Hepatocyte (in vitro differentiated cells): ENCODE measurements at regions not wholly inside any gene's neighbourhood (a gene's known extent, or its start where the extent isn't known, plus 50 kb on each side); places are given as distances from the start of the nearest gene placed in this dataset. TPM values are rescaled to one million over a fixed set of nuclear protein-coding genes. Genes with fewer than 3 reads are reported as not detected.
A peak's percentile ranks its signal among the peaks of the same experiment; 100 is the strongest.
"Not testable (repeated sequence)": the region's sequence is repeated elsewhere in the genome, so short reads cannot be mapped to it uniquely, and the experiment has no call there.

Source experiments
- DNase-seq: peaks from one replicate; pipeline ENCODE4 v3.0.0-alpha.2; 2016; ENCODE audit warnings: low spot score
- H2AFZ ChIP-seq: fragments of 200-600 bp; sonication (generic); 2 replicates; pipeline ENCODE4 v1.6.0; 2016; ENCODE audit warnings: antibody characterized with exemption, mild to moderate bottlenecking
- H3K27ac ChIP-seq: fragments of 200-600 bp; sonication (generic); 2 replicates; pipeline ENCODE4 v1.5.1; 2016; ENCODE audit warnings: mild to moderate bottlenecking
- H3K27me3 ChIP-seq: fragments of 200-600 bp; sonication (generic); 2 replicates; pipeline ENCODE4 v1.6.1; 2016
- H3K36me3 ChIP-seq: fragments of 200-600 bp; sonication (generic); replicated peaks from 2 replicates; pipeline ENCODE4 v1.5.1; 2016; ENCODE audit warnings: low read depth; ENCODE audit not compliant: insufficient read depth
- H3K4me1 ChIP-seq: fragments of 200-600 bp; sonication (generic); 2 replicates; pipeline ENCODE4 v1.5.1; 2016; ENCODE audit warnings: mild to moderate bottlenecking, moderate library complexity; ENCODE audit not compliant: insufficient read depth
- H3K4me2 ChIP-seq: fragments of 200-600 bp; sonication (generic); 2 replicates; pipeline ENCODE4 v1.6.0; 2016
- H3K4me3 ChIP-seq: fragments of 200-600 bp; sonication (generic); 2 replicates; pipeline ENCODE4 v1.5.1; 2016; ENCODE audit warnings: mild to moderate bottlenecking
- H3K79me2 ChIP-seq: fragments of 200-600 bp; sonication (generic); 2 replicates; pipeline ENCODE4 v1.6.0; 2017; ENCODE audit warnings: mild to moderate bottlenecking
- H3K9me2 ChIP-seq: fragments of 200-600 bp; sonication (generic); replicated peaks from 2 replicates; pipeline ENCODE4 v1.6.0; 2017; ENCODE audit warnings: mild to moderate bottlenecking; ENCODE audit not compliant: insufficient read depth
- H3K9me3 ChIP-seq: fragments of 200-600 bp; sonication (generic); 2 replicates; pipeline ENCODE4 v1.5.1; 2016; ENCODE audit warnings: low read depth, mild to moderate bottlenecking
- H4K20me1 ChIP-seq: fragments of 200-600 bp; sonication (generic); 2 replicates; pipeline ENCODE4 v1.6.0; 2016; ENCODE audit warnings: mild to moderate bottlenecking; ENCODE audit not compliant: insufficient read depth, poor library complexity, severe bottlenecking
- EZH2 ChIP-seq: fragments of 200-600 bp; sonication (generic); IDR thresholded peaks from 2 replicates; pipeline ENCODE4 v1.6.1; 2016; ENCODE audit warnings: antibody characterized with exemption, mild to moderate bottlenecking, borderline replicate concordance
- EZH2phosphoT487 ChIP-seq: fragments of 200-600 bp; sonication (generic); IDR thresholded peaks from one replicate; pipeline ENCODE4 v1.6.1; 2018; ENCODE audit warnings: antibody characterized with exemption, mild to moderate bottlenecking, low read depth, moderate library complexity; ENCODE audit not compliant: unreplicated experiment, severe bottlenecking
- WGBS: methylation state at CpG from one replicate; pipeline ENCODE4 v1.1.6; 2016; ENCODE audit warnings: low lambda C conversion rate; ENCODE audit errors: missing lambda C conversion rate; 5-methylcytosine and 5-hydroxymethylcytosine counted together
- microRNA counts: library from miRNA; unstranded; fragments of <30 nt; microRNA quantifications from one replicate; lab custom pipeline; 2017
- microRNA-seq: library from miRNA; unstranded; fragments of <30 nt; microRNA quantifications from one replicate; pipeline ENCODE4, GENCODE V29; 2017
- small RNA-seq: library from RNA; depleted of rRNA; stranded (forward); fragments of <200 nt; gene quantifications from one replicate; pipeline ENCODE3, GENCODE V24; 2014
- TF ChIP-seq, protein P1 (sequence below): fragments of 200-600 bp; sonication (generic); IDR thresholded peaks from 2 replicates; pipeline ENCODE4 v1.5.1; 2016; ENCODE audit warnings: antibody characterized with exemption, mild to moderate bottlenecking; ENCODE audit not compliant: poor library complexity

DNA sequence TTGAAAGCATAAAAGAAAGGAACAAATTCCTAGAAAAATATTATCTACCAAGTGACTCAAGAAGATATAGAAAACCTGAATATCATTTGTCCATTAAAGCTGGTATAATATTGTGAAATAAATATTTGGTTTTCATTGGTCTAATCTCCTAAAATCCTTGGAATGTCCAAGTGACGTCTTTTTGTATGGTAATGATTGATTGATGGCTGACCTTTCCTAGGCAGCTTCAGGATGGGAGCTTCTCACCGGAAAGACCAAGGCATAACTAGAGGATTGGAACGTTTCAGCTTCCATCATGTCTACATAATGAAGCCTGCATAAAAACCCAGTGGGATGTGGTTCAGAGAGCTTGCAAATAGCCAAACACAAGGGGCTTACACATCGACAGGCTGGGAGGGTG, 57.6 kb upstream of the MAN1A1 start:
- Histone ChIP-seq H3K27ac (no peak overlapping the region), H4K20me1 (no peaks in the 10 kb centered on the region), H3K4me1 (no peaks in the 10 kb centered on the region), H3K36me3 (no peaks in the 10 kb centered on the region), H3K9me2 (no peaks in the 10 kb centered on the region), H3K27me3 (no peaks in the 10 kb centered on the region), H3K79me2 (no peaks in the 10 kb centered on the region), H3K9me3 (no peaks in the 10 kb centered on the region), H2AFZ (no peak overlapping the region), H3K4me3 (no peak overlapping the region), H3K4me2 (no peak overlapping the region)
- TF ChIP-seq EZH2: no peak
- TF ChIP-seq, protein P1, sequence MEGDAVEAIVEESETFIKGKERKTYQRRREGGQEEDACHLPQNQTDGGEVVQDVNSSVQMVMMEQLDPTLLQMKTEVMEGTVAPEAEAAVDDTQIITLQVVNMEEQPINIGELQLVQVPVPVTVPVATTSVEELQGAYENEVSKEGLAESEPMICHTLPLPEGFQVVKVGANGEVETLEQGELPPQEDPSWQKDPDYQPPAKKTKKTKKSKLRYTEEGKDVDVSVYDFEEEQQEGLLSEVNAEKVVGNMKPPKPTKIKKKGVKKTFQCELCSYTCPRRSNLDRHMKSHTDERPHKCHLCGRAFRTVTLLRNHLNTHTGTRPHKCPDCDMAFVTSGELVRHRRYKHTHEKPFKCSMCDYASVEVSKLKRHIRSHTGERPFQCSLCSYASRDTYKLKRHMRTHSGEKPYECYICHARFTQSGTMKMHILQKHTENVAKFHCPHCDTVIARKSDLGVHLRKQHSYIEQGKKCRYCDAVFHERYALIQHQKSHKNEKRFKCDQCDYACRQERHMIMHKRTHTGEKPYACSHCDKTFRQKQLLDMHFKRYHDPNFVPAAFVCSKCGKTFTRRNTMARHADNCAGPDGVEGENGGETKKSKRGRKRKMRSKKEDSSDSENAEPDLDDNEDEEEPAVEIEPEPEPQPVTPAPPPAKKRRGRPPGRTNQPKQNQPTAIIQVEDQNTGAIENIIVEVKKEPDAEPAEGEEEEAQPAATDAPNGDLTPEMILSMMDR: no peak
- no peak for TF ChIP-seq EZH2phosphoT487
- no peak for DNase-seq
- 65% methylated on average over 4 of the region's 4 CpGs for WGBS

GRCh38 chr6:119405114-119405513, 55.6 kb upstream of the MAN1A1 start:
- not testable (repeated sequence) for H3K27me3 ChIP-seq, H3K4me3 ChIP-seq, H3K36me3 ChIP-seq, H4K20me1 ChIP-seq, DNase-seq, H3K9me3 ChIP-seq, H3K9me2 ChIP-seq, H2AFZ ChIP-seq, H3K4me1 ChIP-seq, H3K4me2 ChIP-seq, H3K79me2 ChIP-seq, H3K27ac ChIP-seq
- WGBS: 83% methylated on average over 2 of the region's 2 CpGs

MicroRNA genes in the stretch of these regions (microRNA counts, 767-probe panel; counts per million panel counts)
- not detected for microRNA hsa-miR-3144-5p (lab: Ali Mortazavi, UCI)

Small RNA genes lying in the stretch of these regions (microRNA-seq; reads per million reads assigned to microRNA genes)
- not detected for gene MIR3144

Small RNA genes lying in the stretch of these regions (small RNA-seq; reads per million reads assigned to genes)
- gene COX6A1P3 (not detected), gene MIR3144 (not detected), gene RNA5SP215 (1.4 reads per million, percentile 80 among the genes with 10 or more reads in this experiment), gene RNU6-214P (not detected)
